Fibroblast of lung (primary cell): ENCODE measurements at regions not wholly inside any gene's neighbourhood (a gene's known extent, or its start where the extent isn't known, plus 50 kb on each side); places are given as distances from the start of the nearest gene placed in this dataset.
"Not testable (repeated sequence)": the region's sequence is repeated elsewhere in the genome, so short reads cannot be mapped to it uniquely, and the experiment has no call there.

Experiments used
- CTCF ChIP-seq, 2 donors: IDR thresholded peaks in 1 of 2; conservative IDR thresholded peaks in 1 of 2; 1 replicate in 1 of 2; 2 replicates in 1 of 2; pipeline ENCODE4 v1.5.1; 2011 to 2012; ENCODE audit warnings: low read length in 2 of 2, control low read depth in 1 of 2, inconsistent platforms in 1 of 2, low read depth in 1 of 2, mild to moderate bottlenecking in 1 of 2
- EZH2 ChIP-seq: IDR thresholded peaks from 2 replicates; pipeline ENCODE4 v1.5.1; 2012; ENCODE audit warnings: low read length, control low read depth, mild to moderate bottlenecking; ENCODE audit errors: missing control alignments

DNA sequence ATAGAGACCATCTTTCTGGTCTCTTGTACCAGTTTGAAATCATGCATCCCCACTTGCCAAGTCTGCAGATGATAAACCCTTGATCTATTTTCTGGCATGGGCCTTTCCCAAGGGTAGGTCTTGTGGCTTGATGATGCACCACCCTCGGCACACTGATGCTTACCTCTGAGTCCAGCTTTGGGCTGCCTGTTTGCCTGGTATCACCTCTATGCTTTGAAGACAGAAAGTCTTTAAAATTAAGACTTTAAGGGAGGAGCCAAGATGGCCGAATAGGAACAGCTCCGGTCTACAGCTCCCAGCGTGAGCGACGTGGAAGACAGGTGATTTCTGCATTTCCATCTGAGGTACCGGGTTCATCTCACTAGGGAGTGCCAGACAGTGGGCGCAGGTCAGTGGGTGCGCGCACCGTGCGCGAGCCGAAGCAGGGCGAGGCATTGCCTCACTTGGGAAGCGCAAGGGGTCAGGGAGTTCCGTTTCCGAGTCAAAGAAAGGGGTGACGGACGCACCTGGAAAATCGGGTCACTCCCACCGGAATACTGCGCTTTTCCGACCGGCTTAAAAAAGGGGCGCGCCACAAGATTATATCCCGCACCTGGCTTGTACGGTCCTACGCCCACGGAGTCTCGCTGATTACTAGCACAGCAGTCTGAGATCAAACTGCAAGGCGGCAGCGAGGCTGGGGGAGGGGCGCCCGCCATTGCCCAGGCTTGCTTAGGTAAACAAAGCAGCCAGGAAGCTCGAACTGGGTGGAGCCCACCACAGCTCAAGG is 202.4 kb upstream of the MCHR2 start:
- not testable (repeated sequence) for TF ChIP-seq EZH2; CTCF (conservative IDR thresholded peaks at IDR 0.05 in 1 of 2, IDR thresholded peaks at IDR 0.05 in 1 of 2; ENCODE audit: low read depth in 1 of 2, low read length in 2 of 2)
